HG02884 (cell line): ENCODE measurements at regions not wholly inside any gene's neighbourhood (a gene's known extent, or its start where the extent isn't known, plus 50 kb on each side); places are given as distances from the start of the nearest gene placed in this dataset.

ENCODE experiments used
- ATAC-seq: cut with Tn5 transposase; IDR thresholded peaks from one replicate; pipeline ENCODE4 v1.9.1; 2021; ENCODE audit warnings: mild to moderate bottlenecking, moderate library complexity; ENCODE audit not compliant: unreplicated experiment

GRCh38 chr17:79541056-79541850 is 69.6 kb downstream of the RBFOX3 start:
- no peak for ATAC-seq

GRCh38 chr17:79539944-79540705 is 70.7 kb downstream of the RBFOX3 start:
- ATAC-seq = no peak

DNA sequence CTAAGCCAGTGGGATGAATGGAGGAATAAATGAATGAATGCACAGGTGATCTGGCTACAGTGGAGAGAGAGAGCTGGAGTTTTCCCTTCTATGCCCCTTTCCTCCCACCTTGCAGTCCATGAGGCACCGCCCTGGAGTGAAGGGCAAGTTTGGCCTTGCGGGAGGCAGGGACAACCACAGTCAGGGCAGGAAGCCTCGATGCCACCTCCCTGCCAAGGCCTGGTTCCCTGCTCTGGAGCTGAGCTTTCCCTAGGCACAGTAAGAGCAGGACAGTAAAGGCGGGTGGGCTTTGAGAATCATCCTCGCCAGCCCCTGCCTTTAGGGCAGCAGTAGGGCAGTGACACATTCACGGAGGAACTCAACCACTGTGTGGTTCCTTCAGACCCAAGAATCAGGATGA is 72.6 kb downstream of the RBFOX3 start:
- no peak for ATAC-seq

DNA sequence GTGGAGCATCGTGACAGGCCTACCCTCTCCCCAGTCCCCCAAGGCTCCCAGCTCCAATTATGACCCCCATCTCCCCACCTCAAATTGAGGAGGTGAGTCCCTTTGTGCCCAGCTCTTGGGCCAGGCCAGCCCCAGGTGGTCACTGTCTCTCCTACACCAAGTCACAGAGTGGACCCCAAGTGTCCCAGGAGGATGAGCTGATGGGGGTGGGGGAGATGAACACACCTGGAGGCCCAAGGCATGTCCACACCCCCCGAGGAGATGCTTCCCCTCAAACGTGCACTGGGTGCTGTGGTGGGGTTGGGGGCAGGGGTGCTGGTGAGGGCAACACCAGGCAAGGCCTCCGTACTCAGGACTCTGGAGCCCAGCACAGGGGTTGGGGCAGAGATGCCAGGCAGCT is 73.2 kb downstream of the RBFOX3 start:
- no peak for ATAC-seq

- no peak for ATAC-seq
Measured at GRCh38 chr17:79537061-79537460, 73.8 kb downstream of the RBFOX3 start.

GRCh38 chr17:79536212-79536840 is 74.5 kb downstream of the RBFOX3 start:
- no peak for ATAC-seq

DNA sequence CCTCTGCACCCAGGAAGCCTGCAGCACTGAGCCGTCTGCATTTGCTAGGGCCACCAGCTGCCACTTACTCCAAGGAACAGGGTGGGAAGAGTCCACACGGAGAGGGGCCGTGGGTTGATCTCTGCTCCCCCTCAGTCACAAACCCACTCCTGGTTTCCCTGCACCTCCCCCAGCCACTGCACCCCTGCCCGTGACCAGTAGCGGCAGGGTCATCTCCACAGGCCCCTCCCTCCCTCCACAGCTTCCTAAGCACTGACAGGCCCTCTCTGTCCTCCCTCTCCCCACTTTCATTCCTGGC is 75.2 kb downstream of the RBFOX3 start:
- no peak for ATAC-seq

DNA sequence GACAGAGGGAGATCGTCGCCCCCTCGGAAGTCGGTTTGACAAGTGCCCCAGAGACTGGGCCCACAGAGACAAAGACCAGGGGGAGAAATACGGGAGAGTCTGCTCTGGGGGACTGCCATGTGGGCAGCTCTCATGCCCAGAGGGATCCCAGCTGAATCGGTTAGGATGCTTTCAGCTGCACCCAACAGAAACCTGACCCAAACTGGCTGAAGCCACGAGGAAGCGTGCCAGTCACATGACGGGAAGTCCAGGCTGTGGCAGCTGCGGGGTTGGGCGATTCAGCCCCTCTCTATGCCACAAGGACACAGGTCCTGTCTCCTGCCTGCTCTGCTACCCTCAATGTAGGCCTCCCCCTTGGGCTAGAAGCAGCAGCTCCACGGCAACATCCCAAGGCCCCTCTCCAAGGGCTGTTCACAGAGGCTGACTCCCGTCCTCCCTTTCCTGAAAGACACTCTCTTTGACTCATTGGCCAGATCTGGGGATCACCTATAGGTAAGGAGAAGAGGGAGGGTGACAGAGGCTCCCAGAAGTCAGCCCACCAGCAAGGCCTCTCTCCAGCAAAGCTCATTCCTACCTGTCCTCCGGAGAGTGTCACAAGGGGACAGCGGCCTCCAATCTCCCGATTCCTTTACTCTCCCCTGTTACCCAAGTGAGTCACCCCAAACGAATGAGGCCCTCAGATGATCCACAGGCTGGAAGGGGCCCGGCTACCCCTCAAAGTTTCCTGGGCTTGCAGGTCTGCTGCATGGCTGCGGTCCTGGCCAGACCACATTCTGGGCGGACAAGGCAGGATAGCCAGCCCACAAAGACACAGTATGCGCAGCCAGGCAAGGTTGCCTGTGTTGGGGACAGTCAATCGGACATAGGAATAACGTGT is 75.8 kb downstream of the RBFOX3 start:
- no peak for ATAC-seq

DNA sequence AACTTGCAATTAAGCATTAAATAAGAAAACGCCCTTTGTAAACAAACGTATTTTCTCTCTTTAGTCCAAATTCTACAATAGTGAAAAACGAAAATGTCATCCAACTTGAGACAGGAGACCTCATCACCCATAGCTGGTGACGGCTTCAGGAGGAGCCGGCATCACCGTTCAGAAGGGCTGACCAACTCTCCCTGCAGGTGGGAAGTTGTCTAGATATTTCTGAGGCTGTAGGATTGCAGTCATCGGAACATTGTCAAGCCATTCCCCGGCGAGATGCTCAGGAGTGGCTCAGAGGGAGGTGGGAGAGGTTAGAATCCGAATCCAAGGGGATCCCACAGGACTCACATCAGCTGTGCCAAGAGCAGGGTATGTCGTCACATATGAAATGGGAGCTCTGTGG is 76.7 kb downstream of the RBFOX3 start:
- ATAC-seq = no peak

- no peak for ATAC-seq
Measured at GRCh38 chr17:79533116-79533515, 77.7 kb downstream of the RBFOX3 start.

- no peak for ATAC-seq
Measured at GRCh38 chr17:79532107-79532790, 78.6 kb downstream of the RBFOX3 start.

GRCh38 chr17:79531191-79532095 is 79.4 kb downstream of the RBFOX3 start:
- ATAC-seq = no peak

GRCh38 chr17:79530361-79531105 is 80.3 kb downstream of the RBFOX3 start:
- ATAC-seq = no peak

DNA sequence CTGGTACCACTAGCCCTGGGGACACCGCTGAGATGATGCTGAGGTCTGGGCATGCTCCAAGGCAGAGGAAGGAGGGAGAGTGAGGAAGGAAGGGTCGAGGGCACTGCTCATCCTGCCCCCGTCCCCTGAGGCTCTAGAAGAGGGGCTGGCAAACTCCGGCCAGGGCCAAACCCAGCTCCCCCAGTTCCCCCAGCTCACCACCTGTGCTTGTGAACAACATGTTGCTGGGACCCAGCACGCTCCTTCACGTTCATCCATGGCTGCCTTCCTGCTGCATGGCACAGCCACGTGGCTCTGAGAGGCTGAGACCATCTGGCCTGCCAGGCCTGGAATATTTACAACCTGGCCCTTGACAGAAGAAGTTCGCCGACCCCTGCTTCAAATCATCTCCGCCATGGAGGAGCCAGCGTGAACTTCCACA is 81.2 kb downstream of the RBFOX3 start:
- ATAC-seq = no peak

DNA sequence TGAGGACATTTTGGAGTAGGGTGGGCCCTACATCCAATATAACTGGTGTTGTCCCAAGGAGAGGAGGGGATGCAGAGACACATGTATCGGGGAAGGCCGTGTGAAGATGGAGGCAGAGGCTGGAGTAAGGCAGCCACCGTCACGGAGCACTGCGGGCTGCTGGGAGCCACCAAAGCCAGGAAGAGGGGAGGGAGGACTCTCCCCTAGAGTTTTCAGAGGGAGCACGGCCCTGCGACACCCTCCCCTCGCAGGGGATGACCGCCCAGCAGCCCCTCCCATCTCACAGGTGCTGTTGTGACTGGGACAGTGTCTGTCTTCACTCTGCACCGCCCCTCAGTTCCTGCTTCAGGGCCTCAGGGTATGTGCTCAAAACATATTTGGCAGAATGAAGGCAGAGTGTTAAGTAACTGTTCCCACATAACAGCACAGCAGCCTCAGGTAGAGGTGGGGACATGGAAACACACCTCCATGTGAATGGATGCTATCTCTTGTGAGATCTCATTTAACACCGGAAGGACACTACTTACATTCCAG is 82.2 kb downstream of the RBFOX3 start:
- no peak for ATAC-seq

- no peak for ATAC-seq
Measured at GRCh38 chr17:79527306-79527705, 83.5 kb downstream of the RBFOX3 start.

- no peak for ATAC-seq
Measured at GRCh38 chr17:79525793-79526677, 84.8 kb downstream of the RBFOX3 start.
